Mammary epithelial cell (primary cell): ENCODE measurements at regions not wholly inside any gene's neighbourhood (a gene's known extent, or its start where the extent isn't known, plus 50 kb on each side); places are given as distances from the start of the nearest gene placed in this dataset.
"Not testable (repeated sequence)": the region's sequence is repeated elsewhere in the genome, so short reads cannot be mapped to it uniquely, and the experiment has no call there.

ENCODE experiments used
- CTCF ChIP-seq, 2 donors: IDR thresholded peaks in 1 of 2; conservative IDR thresholded peaks in 1 of 2; 2 replicates each; pipeline ENCODE4 v1.5.1; 2011 to 2012; ENCODE audit warnings: inconsistent platforms in 2 of 2, low read length in 2 of 2, mild to moderate bottlenecking in 2 of 2, control low read depth in 1 of 2, low read depth in 1 of 2; ENCODE audit not compliant: insufficient read depth in 1 of 2; ENCODE audit errors: extremely low read depth in 1 of 2
- EZH2 ChIP-seq: IDR thresholded peaks from 2 replicates; pipeline ENCODE4 v1.6.1; 2012; ENCODE audit warnings: low read length, inconsistent platforms, borderline replicate concordance

GRCh38 chr4:114262421-114262820, 283.0 kb upstream of the ARSJ start:
- not testable (repeated sequence) for TF ChIP-seq CTCF (conservative IDR thresholded peaks at IDR 0.05 in 1 of 2, IDR thresholded peaks at IDR 0.05 in 1 of 2; ENCODE audit: extremely low read depth in 1 of 2, insufficient read depth in 1 of 2, low read depth in 1 of 2, low read length in 2 of 2); EZH2
